ENCODE measurements at regions not wholly inside any gene's neighbourhood (a gene's known extent, or its start where the extent isn't known, plus 50 kb on each side); places are given as distances from the start of the nearest gene placed in this dataset.

GRCh38 chr16:65495106-65495505 lies 373.2 kb upstream of the CDH11 start:
- DNase-seq (ENCODE audit: low read depth in 1 of 2, low spot score in 1 of 2) = no peak
- TF ChIP-seq CTCF (IDR thresholded peaks at IDR 0.05; ENCODE audit: insufficient read depth, low read length) = no peak
- TF ChIP-seq POLR2AphosphoS5 (IDR thresholded peaks at IDR 0.05; ENCODE audit: low read depth) = no peak
- no peak for TF ChIP-seq REST (IDR thresholded peaks at IDR 0.05; ENCODE audit: insufficient replicate concordance, low read depth)
- no peak for TF ChIP-seq GABPA (IDR thresholded peaks at IDR 0.05; ENCODE audit: low read depth)
- TF ChIP-seq SPI1 (IDR thresholded peaks at IDR 0.05; ENCODE audit: borderline replicate concordance, low read depth) = no peak
- Histone ChIP-seq H3K27me3 (ENCODE audit: insufficient read depth, poor library complexity, severe bottlenecking) (peaks cover 2% of the 10 kb centered on the region), H3K4me3 (replicated peaks; ENCODE audit: insufficient read depth, low read length) (no peak overlapping the region), H3K27ac (replicated peaks) (no peak overlapping the region)

- TF ChIP-seq GABPA (IDR thresholded peaks at IDR 0.05; ENCODE audit: low read depth) (no peak), CTCF (IDR thresholded peaks at IDR 0.05; ENCODE audit: insufficient read depth, low read length) (no peak), REST (IDR thresholded peaks at IDR 0.05; ENCODE audit: insufficient replicate concordance, low read depth) (no peak), SPI1 (IDR thresholded peaks at IDR 0.05; ENCODE audit: borderline replicate concordance, low read depth) (no peak), POLR2AphosphoS5 (IDR thresholded peaks at IDR 0.05; ENCODE audit: low read depth) (no peak)
- DNase-seq (ENCODE audit: low read depth in 1 of 2, low spot score in 1 of 2) = no peak
- Histone ChIP-seq H3K4me3 (replicated peaks; ENCODE audit: insufficient read depth, low read length) (no peak overlapping the region), H3K27me3 (ENCODE audit: insufficient read depth, poor library complexity, severe bottlenecking) (peaks cover 2% of the 10 kb centered on the region), H3K27ac (replicated peaks) (no peak overlapping the region)
Measured at GRCh38 chr16:65494609-65495008, 372.7 kb upstream of the CDH11 start.

GRCh38 chr16:65494080-65494479 lies 372.2 kb upstream of the CDH11 start:
- Histone ChIP-seq H3K4me3 (replicated peaks; ENCODE audit: insufficient read depth, low read length) (no peak overlapping the region), H3K27me3 (ENCODE audit: insufficient read depth, poor library complexity, severe bottlenecking) (peaks cover 2% of the 10 kb centered on the region), H3K27ac (replicated peaks) (no peak overlapping the region)
- no peak for DNase-seq (ENCODE audit: low read depth in 1 of 2, low spot score in 1 of 2)
- TF ChIP-seq CTCF (IDR thresholded peaks at IDR 0.05; ENCODE audit: insufficient read depth, low read length) = no peak
- TF ChIP-seq SPI1 (IDR thresholded peaks at IDR 0.05; ENCODE audit: borderline replicate concordance, low read depth) = no peak
- TF ChIP-seq POLR2AphosphoS5 (IDR thresholded peaks at IDR 0.05; ENCODE audit: low read depth) = no peak
- TF ChIP-seq GABPA (IDR thresholded peaks at IDR 0.05; ENCODE audit: low read depth) = no peak
- TF ChIP-seq REST (IDR thresholded peaks at IDR 0.05; ENCODE audit: insufficient replicate concordance, low read depth) = no peak
